ENCODE measurements at regions not wholly inside any gene's neighbourhood (a gene's known extent, or its start where the extent isn't known, plus 50 kb on each side); places are given as distances from the start of the nearest gene placed in this dataset.

DNA sequence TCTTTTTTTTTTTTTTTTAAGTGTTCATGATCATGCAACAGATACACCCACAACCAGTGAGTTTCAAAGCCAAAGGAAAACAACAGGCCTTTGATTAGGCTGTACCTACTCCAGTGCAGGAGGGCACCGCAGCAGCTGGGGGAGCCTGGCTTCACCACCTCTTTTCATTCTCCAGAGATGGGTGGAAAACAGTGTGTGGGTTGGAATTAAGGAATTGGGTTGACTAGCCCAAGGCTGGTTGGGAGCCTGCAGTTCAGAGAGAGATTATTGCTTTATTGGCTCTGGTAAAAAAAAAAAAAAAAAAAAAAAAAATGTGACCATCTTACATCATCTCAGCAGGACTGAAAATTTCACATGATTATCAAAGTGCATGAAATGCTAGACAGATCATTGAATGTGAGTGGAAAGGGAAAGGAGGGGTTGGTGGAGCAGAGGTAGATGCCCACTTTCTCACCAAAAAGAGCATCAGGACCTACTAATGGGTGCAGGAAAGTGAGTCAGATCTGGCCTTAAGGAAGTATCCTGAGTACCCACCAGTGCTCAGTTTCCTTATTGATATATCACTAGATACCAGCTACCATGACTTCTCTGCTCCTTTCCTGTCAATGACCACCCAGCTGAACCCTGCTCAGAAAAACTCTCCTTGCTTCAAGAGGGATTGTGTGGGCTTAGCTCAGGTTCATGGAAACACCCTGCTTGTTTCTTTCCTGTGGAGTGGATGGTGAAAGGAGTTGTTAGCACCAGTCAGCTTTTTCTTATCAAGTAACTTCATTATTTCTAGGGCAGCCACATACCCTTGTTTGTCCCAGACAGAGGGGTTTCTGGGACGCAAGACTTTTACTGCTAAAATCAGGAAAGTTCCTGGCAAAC lies 54.8 kb upstream of the DYRK2 start:
- no peak for DNase-seq

DNA sequence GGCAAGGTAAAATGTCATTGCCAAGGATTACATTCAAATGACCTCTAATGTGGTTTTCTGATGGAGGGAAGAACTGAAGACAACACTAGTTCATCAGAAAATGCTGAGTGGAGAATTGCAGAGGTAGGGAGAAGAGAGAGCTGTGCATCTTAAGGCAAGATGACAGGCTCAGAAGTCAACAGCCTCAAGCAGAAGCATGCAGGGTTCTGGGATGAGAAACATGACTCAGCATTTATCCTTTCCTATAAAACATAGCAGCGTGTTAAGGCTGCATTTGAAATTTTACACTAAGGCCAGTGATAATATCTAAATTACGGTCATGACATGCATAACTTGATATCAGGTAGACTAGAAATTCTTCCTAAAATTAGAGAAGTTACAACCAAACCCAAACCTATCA lies 53.7 kb upstream of the DYRK2 start:
- no peak for DNase-seq

DNA sequence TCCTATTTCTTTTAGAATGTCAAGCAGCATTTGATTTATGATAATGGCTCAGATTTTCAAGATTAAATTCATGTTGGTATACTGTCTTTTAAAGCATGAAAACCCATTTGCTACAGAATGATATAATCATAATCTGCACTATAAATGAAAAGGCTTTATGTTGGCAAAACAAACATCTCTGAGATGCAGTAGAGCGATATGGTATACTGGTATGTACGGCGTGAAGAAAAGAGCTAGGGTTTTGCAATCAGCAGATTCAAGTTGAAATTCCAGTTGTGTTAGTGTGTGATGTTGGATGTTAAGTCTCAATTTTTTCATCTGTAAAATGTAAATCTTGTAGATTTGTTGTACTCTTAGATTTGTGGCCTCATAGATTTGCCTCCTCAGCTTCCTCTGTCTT lies 53.2 kb upstream of the DYRK2 start:
- DNase-seq, result no peak

DNA sequence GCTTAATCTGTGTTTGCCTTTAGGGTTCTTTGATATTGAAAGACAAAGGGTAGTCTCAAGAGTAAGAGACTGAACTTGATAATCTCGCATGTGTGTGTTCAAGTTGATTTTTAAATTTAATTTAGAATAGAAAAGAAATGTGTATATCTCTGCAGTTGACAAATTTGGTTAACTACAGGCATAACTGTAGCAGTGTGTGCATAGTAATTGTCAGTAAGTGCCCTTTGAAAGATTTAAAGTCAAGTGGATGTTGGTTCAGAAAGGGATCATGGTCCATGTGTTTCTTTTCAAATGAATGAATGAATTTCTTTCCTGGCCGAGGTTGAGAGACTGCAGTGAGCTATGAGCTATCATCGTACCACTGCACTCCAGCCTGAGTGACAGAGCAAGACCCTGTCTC lies 49.9 kb upstream of the DYRK2 start:
- DNase-seq, result no peak
